ENCODE measurements at regions not wholly inside any gene's neighbourhood (a gene's known extent, or its start where the extent isn't known, plus 50 kb on each side); places are given as distances from the start of the nearest gene placed in this dataset.

DNA sequence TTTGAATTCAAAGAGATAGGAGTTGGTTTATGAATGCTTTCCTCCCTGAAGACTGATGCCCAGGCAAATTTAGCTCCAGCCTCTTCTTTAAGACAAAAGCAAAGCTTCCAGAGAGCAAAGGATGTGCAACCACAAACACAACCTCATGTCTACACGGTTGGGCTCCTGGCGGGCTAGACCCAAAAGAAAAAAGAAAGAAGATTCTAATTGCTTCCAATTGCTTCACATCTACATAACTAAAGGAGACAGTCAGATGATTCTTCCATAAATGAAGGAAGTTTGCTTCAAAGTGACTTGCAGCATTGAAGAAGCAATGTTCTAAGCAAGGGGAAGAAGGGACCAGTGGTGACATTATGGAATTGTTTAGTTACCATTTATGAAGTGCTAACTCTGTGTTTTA is 1603.0 kb upstream of the TENM3 start:
- no peak overlapping the region for H3K4me3 ChIP-seq (replicated peaks in 1 of 2; ENCODE audit: low read depth in 1 of 2, low read length in 2 of 2)
- H3K27me3 ChIP-seq (ENCODE audit: insufficient read depth, low read length), result no peaks in the 10 kb centered on the region
- no peak for ATAC-seq
- no peaks in the 10 kb centered on the region for H3K36me3 ChIP-seq (ENCODE audit: control insufficient read depth in 1 of 2, insufficient read depth in 2 of 2, low read length in 2 of 2)
- no peaks in the 10 kb centered on the region for H3K79me2 ChIP-seq (ENCODE audit: insufficient read depth, low read length)
- H2AFZ ChIP-seq (ENCODE audit: low read depth, low read length, poor library complexity, severe bottlenecking), result no peak overlapping the region
- no peaks in the 10 kb centered on the region for H4K20me1 ChIP-seq (ENCODE audit: insufficient read depth)
- RAD21 ChIA-PET (ENCODE audit: low non-redundant PET in 1 of 2, low total read pairs in 2 of 2, uncharacterized antibody in 2 of 2, unreplicated experiment in 2 of 2), result no interaction called here
- H3K9me3 ChIP-seq (ENCODE audit: control insufficient read depth in 1 of 2, insufficient read depth in 1 of 2, low read depth in 1 of 2, low read length in 2 of 2), result no peaks in the 10 kb centered on the region
- H3K4me1 ChIP-seq (ENCODE audit: control insufficient read depth in 1 of 2, insufficient read depth in 2 of 2, low read length in 2 of 2), result no peaks in the 10 kb centered on the region
- no peak for DNase-seq (ENCODE audit: low read depth, low spot score)
- TF ChIP-seq, protein P1, sequence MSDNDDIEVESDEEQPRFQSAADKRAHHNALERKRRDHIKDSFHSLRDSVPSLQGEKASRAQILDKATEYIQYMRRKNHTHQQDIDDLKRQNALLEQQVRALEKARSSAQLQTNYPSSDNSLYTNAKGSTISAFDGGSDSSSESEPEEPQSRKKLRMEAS (IDR thresholded peaks at IDR 0.05), result no peak
- TF ChIP-seq EZH2phosphoT487 (IDR thresholded peaks at IDR 0.05; ENCODE audit: borderline replicate concordance), result no peak
- TF ChIP-seq, protein P2, sequence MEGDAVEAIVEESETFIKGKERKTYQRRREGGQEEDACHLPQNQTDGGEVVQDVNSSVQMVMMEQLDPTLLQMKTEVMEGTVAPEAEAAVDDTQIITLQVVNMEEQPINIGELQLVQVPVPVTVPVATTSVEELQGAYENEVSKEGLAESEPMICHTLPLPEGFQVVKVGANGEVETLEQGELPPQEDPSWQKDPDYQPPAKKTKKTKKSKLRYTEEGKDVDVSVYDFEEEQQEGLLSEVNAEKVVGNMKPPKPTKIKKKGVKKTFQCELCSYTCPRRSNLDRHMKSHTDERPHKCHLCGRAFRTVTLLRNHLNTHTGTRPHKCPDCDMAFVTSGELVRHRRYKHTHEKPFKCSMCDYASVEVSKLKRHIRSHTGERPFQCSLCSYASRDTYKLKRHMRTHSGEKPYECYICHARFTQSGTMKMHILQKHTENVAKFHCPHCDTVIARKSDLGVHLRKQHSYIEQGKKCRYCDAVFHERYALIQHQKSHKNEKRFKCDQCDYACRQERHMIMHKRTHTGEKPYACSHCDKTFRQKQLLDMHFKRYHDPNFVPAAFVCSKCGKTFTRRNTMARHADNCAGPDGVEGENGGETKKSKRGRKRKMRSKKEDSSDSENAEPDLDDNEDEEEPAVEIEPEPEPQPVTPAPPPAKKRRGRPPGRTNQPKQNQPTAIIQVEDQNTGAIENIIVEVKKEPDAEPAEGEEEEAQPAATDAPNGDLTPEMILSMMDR (IDR thresholded peaks at IDR 0.05 in 2 of 3, conservative IDR thresholded peaks at IDR 0.05 in 1 of 3; ENCODE audit: borderline replicate concordance in 1 of 3, insufficient read depth in 1 of 3, low read depth in 2 of 3, low read length in 2 of 3), result no peak
- no peak for TF ChIP-seq SP1 (IDR thresholded peaks at IDR 0.05; ENCODE audit: low read depth)
- TF ChIP-seq ZFX (IDR thresholded peaks at IDR 0.05), result no peak
- no peak for TF ChIP-seq EZH2 (IDR thresholded peaks at IDR 0.05)
- TF ChIP-seq, protein P3, sequence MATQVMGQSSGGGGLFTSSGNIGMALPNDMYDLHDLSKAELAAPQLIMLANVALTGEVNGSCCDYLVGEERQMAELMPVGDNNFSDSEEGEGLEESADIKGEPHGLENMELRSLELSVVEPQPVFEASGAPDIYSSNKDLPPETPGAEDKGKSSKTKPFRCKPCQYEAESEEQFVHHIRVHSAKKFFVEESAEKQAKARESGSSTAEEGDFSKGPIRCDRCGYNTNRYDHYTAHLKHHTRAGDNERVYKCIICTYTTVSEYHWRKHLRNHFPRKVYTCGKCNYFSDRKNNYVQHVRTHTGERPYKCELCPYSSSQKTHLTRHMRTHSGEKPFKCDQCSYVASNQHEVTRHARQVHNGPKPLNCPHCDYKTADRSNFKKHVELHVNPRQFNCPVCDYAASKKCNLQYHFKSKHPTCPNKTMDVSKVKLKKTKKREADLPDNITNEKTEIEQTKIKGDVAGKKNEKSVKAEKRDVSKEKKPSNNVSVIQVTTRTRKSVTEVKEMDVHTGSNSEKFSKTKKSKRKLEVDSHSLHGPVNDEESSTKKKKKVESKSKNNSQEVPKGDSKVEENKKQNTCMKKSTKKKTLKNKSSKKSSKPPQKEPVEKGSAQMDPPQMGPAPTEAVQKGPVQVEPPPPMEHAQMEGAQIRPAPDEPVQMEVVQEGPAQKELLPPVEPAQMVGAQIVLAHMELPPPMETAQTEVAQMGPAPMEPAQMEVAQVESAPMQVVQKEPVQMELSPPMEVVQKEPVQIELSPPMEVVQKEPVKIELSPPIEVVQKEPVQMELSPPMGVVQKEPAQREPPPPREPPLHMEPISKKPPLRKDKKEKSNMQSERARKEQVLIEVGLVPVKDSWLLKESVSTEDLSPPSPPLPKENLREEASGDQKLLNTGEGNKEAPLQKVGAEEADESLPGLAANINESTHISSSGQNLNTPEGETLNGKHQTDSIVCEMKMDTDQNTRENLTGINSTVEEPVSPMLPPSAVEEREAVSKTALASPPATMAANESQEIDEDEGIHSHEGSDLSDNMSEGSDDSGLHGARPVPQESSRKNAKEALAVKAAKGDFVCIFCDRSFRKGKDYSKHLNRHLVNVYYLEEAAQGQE (IDR thresholded peaks at IDR 0.05; ENCODE audit: low read depth), result no peak
- no peak for TF ChIP-seq POLR2AphosphoS5 (IDR thresholded peaks at IDR 0.05; ENCODE audit: low read depth, low read length)
- no peak for TF ChIP-seq ZNF274 (IDR thresholded peaks at IDR 0.05; ENCODE audit: low read depth, low read length)
- TF ChIP-seq JUND (IDR thresholded peaks at IDR 0.05), result no peak
- no peak for TF ChIP-seq ELF1 (IDR thresholded peaks at IDR 0.05; ENCODE audit: borderline replicate concordance, low read depth)
- H3K4me2 ChIP-seq (ENCODE audit: low read length), result no peak overlapping the region
- no peak overlapping the region for H3K27ac ChIP-seq (ENCODE audit: low read depth, low read length)
- H3K9ac ChIP-seq (ENCODE audit: low read length), result no peak overlapping the region
- CTCF ChIA-PET, result no interaction called here
- POLR2A ChIA-PET, result no interaction called here
- no TSS peak for BruUV-seq (replicated peaks)
- no peaks in the 10 kb centered on the region for H3K9me2 ChIP-seq (ENCODE audit: insufficient read depth)
- intact Hi-C loops (cut with micrococcal nuclease), result no loop called here

All from HCT116 (cell line).